C4-2B (cell line): ENCODE measurements at regions not wholly inside any gene's neighbourhood (a gene's known extent, or its start where the extent isn't known, plus 50 kb on each side); places are given as distances from the start of the nearest gene placed in this dataset.

Experiments
- H3K27ac ChIP-seq: fragments of 450-650 bp; 2 replicates; pipeline ENCODE4 v1.5.1; 2017
- CTCF ChIP-seq: fragments of 450-650 bp; conservative IDR thresholded peaks from 2 replicates; pipeline ENCODE4 v1.5.1; 2017; ENCODE audit warnings: mild to moderate bottlenecking
- ZFX ChIP-seq: fragments of 450-650 bp; IDR thresholded peaks from 2 replicates; pipeline ENCODE4 v1.6.1; 2017

- TF ChIP-seq ZFX (no peak), CTCF (no peak)
- no peak overlapping the region for H3K27ac ChIP-seq
Measured at GRCh38 chr1:239606850-239607400, 220.6 kb downstream of the CHRM3 start.

GRCh38 chr1:239608469-239608868 lies 222.1 kb downstream of the CHRM3 start:
- TF ChIP-seq CTCF (no peak), ZFX (no peak)
- no peak overlapping the region for H3K27ac ChIP-seq

GRCh38 chr1:239612379-239612778 lies 226.0 kb downstream of the CHRM3 start:
- H3K27ac ChIP-seq: no peak overlapping the region
- TF ChIP-seq ZFX: no peak
- no peak for TF ChIP-seq CTCF

- H3K27ac ChIP-seq: no peak overlapping the region
- TF ChIP-seq CTCF: no peak
- TF ChIP-seq ZFX: no peak
Measured at GRCh38 chr1:239616673-239617072, 230.3 kb downstream of the CHRM3 start.

- no peak overlapping the region for H3K27ac ChIP-seq
- TF ChIP-seq CTCF: no peak
- TF ChIP-seq ZFX: no peak
Measured at GRCh38 chr1:239617259-239617658, 230.9 kb downstream of the CHRM3 start.

GRCh38 chr1:239617731-239618130 lies 231.4 kb downstream of the CHRM3 start:
- TF ChIP-seq CTCF (no peak), ZFX (no peak)
- H3K27ac ChIP-seq: no peak overlapping the region

- no peak overlapping the region for H3K27ac ChIP-seq
- TF ChIP-seq CTCF (no peak), ZFX (no peak)
Measured at GRCh38 chr1:239619190-239619589, 232.8 kb downstream of the CHRM3 start.
